GM19463 (cell line): ENCODE measurements at regions not wholly inside any gene's neighbourhood (a gene's known extent, or its start where the extent isn't known, plus 50 kb on each side); places are given as distances from the start of the nearest gene placed in this dataset.
"Not testable (repeated sequence)": the region's sequence is repeated elsewhere in the genome, so short reads cannot be mapped to it uniquely, and the experiment has no call there.

ENCODE experiments used
- ATAC-seq: cut with Tn5 transposase; IDR thresholded peaks from one replicate; pipeline ENCODE4 v1.9.1; 2021; ENCODE audit warnings: mild to moderate bottlenecking, moderate library complexity; ENCODE audit not compliant: unreplicated experiment

DNA sequence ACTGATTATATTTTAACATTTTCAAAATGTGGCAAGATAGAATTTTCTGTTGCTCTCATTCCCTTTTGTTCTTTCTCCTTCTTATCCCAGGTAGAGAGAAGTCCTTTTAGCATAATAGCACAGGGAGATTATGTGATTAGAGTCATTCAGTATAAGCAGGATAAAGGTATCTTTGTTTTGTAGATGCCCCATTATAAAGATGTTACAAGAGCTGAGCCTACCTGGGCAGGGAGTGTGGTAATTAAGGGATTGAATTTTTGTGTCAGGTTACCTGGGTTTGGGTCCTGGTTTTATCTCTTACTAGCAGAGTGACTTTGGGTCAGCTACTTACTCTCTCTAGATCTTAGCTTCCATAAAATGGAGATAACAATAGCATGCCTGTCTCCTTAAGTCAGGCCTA, 536.5 kb downstream of the TMEM135 start:
- ATAC-seq: no peak

DNA sequence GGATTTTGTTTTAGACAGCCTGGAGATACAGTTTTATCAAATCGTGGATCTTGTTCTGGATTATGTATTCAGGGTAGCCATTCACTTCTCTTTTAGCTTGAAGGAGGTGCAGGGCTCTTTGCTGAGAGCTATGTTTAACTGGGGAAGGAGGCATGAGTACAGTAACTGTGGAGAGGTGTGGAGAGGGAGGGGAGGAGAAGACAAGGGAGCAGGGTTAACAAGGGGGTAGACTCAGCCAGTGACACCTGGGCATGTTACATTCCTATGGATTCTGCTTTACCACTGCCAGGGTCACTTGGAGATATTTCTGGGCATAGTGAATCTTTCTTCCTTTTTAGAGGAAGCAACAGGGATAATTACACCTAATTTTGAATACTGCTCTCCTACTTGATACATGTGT, 536.0 kb downstream of the TMEM135 start:
- no peak for ATAC-seq

GRCh38 chr11:87572881-87573280, 535.1 kb downstream of the TMEM135 start:
- ATAC-seq: no peak

DNA sequence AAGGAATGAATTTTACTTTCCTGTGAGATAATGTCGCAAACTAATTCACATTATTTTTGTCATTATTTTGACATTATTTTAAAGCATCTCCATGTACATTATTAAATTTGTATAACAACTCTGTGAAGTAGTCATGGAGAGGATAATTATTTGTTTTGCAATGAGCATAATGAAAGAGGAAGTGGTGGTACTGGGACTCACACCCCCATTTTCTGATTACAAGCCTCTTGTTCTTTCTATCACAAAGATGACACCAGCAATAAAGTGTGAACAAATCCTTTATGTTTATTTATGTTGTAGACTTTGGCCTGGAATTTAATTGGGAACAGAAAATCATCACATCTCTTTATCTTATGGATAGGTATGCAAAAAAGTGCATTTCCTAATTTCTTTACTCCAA, 522.6 kb downstream of the TMEM135 start:
- no peak for ATAC-seq

DNA sequence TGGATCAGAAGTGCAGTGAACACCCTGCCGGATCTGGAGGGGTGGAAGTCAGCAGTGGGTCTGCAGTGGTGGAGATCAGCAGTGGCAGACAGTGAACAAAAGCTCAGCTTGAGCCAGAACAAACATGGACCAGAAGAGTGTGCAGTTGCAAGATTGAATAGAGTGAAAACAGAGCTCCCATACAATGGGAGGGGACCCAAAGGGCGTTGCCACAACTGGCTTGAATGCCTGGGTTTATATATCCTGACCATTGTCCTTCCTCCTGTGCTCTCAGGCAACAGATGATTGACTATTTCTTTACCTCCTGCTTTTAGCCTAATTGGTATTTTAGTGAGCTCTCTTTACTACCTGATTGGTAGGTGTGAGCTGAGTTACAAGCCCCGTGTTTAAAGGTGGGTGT, 522.1 kb downstream of the TMEM135 start:
- not testable (repeated sequence) for ATAC-seq

GRCh38 chr11:87555101-87555500, 517.4 kb downstream of the TMEM135 start:
- no peak for ATAC-seq

- ATAC-seq: no peak
These were observed 511.1 kb downstream of the TMEM135 start for GRCh38 chr11:87548797-87549196.

DNA sequence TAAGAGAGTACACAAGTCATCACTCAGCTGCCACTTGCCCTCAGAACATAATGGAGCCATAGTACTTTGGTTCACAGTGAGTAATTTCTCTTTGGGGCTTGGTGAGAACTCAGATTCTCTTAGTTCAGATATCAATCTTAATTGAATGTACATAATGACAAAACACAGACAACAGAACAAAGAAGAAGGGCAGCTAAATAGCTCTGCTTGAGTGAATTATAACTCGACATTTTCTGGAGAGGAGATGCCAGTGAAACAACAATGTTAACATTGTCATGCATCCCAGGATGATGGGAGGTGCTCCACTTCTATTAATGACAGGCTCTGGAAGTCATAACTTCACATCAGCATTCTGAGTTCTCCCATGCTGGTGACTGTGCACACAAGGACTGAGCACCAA, 508.1 kb downstream of the TMEM135 start:
- no peak for ATAC-seq

DNA sequence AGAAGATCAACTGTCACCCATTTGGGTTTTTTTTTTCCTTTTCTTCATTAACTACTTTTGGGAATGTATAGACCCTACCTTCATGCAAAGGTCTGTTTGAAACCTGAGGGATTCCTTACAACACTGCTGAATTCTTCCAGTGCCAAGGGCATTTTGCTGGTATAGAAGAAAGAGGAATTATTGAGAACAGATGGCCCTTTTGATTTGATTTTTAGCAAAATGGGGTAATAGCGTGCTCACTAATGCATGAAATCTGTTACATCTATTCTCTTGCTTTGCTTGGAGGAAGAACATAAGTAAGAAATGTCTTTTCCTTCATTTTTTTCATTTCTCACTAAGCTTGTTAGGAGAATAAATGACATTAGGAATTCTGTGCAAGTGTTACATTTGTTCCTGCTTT, 501.9 kb downstream of the TMEM135 start:
- ATAC-seq: no peak

- no peak for ATAC-seq
These were observed 498.8 kb downstream of the TMEM135 start for GRCh38 chr11:87536565-87536964.

GRCh38 chr11:87536016-87536415, 498.3 kb downstream of the TMEM135 start:
- ATAC-seq: no peak

DNA sequence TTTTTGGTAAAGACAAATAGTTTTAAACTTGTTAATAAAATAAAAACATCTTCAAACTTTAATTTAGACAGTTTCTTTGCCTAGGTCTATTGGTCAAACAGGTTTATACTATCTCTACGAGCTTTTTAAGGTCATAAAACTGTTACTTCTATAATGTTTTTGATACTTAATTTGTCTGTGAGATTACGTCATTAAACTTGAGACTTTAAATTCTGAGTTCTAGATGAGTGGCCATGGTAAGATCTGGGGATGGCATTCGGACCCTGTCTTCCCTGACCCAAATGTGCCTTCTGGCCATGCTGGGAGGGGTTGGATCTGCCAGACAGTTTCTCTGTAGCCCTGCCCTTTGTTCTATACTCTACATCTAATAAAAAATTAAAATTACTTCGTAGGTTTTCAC, 497.8 kb downstream of the TMEM135 start:
- no peak for ATAC-seq

- not testable (repeated sequence) for ATAC-seq
These were observed 494.1 kb downstream of the TMEM135 start for GRCh38 chr11:87531835-87532234.

- ATAC-seq: no peak
These were observed 491.8 kb downstream of the TMEM135 start for GRCh38 chr11:87529486-87529885.

GRCh38 chr11:87528752-87529151, 491.0 kb downstream of the TMEM135 start:
- ATAC-seq: no peak

GRCh38 chr11:87523276-87523675, 485.5 kb downstream of the TMEM135 start:
- ATAC-seq: no peak

DNA sequence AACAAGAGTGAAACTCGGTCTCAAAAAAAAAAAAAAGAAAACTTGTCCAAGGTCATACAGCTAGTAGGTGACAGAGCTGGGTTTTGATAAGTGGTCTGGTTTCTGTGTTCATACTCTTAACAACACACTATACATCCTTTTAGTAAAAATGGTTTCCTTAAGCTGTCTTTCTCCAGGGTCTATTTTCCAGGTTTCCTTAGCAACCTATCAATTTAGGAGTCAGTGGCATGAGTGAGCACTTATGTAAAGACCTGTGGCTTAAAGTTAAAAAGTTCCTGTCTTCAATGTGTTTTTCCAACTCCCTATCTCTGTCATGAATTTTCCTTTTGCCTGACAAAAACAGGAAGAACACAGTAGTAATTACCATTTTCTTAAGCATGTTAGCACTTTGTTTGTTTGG, 480.5 kb downstream of the TMEM135 start:
- ATAC-seq: no peak

GRCh38 chr11:87517351-87517750, 479.6 kb downstream of the TMEM135 start:
- ATAC-seq: no peak

- not testable (repeated sequence) for ATAC-seq
These were observed 470.0 kb downstream of the TMEM135 start for GRCh38 chr11:87507722-87508121.

DNA sequence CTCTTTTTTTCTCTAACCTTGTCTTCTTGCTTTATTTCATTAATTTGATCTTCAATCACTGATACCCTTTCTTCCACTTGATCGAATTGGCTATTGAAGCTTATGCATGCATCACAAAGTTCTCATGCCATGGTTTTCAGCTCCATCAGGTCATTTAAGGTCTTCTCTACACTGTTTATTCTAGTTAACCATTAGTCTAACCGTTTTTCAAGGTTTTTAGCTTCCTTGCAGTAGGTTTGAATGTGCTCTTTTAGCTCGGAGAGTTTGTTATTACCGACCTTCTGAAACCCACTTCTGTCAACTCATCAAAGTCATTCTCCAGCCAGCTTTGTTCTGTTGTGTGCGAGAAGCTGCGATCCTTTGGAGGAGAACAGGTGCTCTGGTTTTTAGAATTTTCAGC, 469.2 kb downstream of the TMEM135 start:
- ATAC-seq: not testable (repeated sequence)

DNA sequence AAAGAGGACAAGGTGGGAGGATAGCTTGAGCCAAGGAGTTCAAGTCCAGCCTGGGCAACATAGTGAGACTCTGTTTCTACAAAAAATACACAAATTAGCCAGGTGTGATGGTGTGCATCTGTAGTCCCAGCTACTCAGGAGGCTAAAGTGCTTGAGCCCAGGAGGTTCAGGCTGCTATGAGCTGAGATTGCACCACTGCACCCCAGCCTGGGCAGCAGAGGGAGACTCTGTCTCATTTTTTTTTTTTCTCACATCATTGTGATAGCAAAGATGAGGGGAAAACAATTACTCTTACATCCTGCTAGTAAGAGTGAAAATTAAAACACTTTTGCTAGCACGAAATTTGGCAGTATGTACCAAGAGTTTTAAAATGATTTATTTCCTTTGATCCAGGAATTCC, 463.7 kb downstream of the TMEM135 start:
- no peak for ATAC-seq

GRCh38 chr11:87494936-87495335, 457.2 kb downstream of the TMEM135 start:
- ATAC-seq: not testable (repeated sequence)

- not testable (repeated sequence) for ATAC-seq
These were observed 456.3 kb downstream of the TMEM135 start for GRCh38 chr11:87494026-87494425.

DNA sequence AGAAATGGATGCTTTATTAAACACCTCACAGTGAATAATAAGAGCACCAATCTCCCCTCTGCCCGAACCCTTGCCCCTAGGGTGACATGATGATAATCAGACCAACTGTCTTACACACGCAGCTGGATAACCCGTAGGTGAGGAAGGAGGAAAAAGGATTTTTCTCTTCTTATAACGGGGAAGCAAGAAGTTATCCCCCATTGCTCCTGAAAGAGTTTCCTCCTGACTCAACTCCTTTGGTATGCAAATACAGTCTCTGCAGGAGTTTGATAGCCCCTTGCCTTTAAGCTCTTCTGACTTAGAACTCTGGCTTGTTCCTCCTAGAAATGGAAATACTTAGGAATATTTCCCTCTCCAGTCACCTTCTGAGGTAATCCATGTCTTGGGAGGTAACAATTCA, 455.8 kb downstream of the TMEM135 start:
- ATAC-seq: no peak
